ENCODE measurements at regions not wholly inside any gene's neighbourhood (a gene's known extent, or its start where the extent isn't known, plus 50 kb on each side); places are given as distances from the start of the nearest gene placed in this dataset.

- in situ Hi-C loops (cut with MboI; ENCODE audit: low sequenced_read_pairs, unreplicated experiment): no loop called here
- TF ChIP-seq CTCF (IDR thresholded peaks at IDR 0.05; ENCODE audit: borderline replicate concordance, control extremely low read depth, extremely low read depth, insufficient read depth, missing control alignments): no peak
- no peak for DNase-seq (ENCODE audit: low spot score)
These were observed 50.3 kb upstream of the SORBS2 start for GRCh38 chr4:185862340-185862739.

DNA sequence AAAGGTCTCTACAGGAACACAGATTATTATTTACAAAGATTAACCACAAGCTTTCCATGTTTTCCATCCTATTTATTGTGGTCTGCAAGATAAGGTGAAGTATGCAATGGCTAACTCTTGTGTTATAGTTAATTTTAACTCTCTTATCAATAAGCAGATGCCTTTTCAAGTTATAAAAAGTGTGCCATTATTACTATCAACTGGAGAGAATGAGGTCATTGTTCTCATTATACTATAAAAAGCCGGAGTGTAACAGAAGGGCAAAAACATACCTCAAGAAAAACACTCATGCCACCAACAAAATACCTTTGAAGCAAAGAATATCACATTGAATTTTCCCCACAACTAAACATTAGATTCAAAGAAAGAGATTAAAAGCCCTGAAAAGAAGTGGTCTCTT, 52.0 kb upstream of the SORBS2 start:
- no peak for DNase-seq (ENCODE audit: low spot score)
- in situ Hi-C loops (cut with MboI; ENCODE audit: low sequenced_read_pairs, unreplicated experiment): no loop called here
- no peak for TF ChIP-seq CTCF (IDR thresholded peaks at IDR 0.05; ENCODE audit: borderline replicate concordance, control extremely low read depth, extremely low read depth, insufficient read depth, missing control alignments)

DNA sequence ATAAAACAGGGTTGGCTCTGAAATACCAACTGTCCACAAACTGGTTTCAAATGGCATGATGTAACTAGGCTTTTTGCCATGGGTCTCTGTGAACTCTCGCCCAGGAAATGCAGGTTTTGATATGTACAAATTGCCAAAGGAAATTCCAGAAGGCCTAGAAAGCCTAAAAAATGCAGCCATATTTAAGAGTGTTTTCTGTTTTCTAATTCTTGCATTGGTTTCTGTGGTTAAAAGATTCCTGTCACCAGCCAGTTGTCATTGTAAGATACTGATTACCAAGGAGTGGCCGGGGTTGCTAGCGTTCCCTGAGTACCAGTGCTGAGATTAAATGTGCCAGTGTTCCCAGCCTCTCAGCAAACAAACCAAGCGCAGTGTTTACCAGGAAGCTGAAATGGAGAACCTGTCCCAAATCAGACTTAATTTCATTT, 53.9 kb upstream of the SORBS2 start:
- DNase-seq (ENCODE audit: low spot score): no peak
- no peak for TF ChIP-seq CTCF (IDR thresholded peaks at IDR 0.05; ENCODE audit: borderline replicate concordance, control extremely low read depth, extremely low read depth, insufficient read depth, missing control alignments)
- in situ Hi-C loops (cut with MboI; ENCODE audit: low sequenced_read_pairs, unreplicated experiment): no loop called here

- DNase-seq (ENCODE audit: low spot score): no peak
- in situ Hi-C loops (cut with MboI; ENCODE audit: low sequenced_read_pairs, unreplicated experiment): no loop called here
- TF ChIP-seq CTCF (IDR thresholded peaks at IDR 0.05; ENCODE audit: borderline replicate concordance, control extremely low read depth, extremely low read depth, insufficient read depth, missing control alignments): no peak
These were observed 55.8 kb upstream of the SORBS2 start for GRCh38 chr4:185867770-185868169.

GRCh38 chr4:185868983-185869382, 57.0 kb upstream of the SORBS2 start:
- no peak for TF ChIP-seq CTCF (IDR thresholded peaks at IDR 0.05; ENCODE audit: borderline replicate concordance, control extremely low read depth, extremely low read depth, insufficient read depth, missing control alignments)
- no peak for DNase-seq (ENCODE audit: low spot score)
- in situ Hi-C loops (cut with MboI; ENCODE audit: low sequenced_read_pairs, unreplicated experiment): no loop called here

DNA sequence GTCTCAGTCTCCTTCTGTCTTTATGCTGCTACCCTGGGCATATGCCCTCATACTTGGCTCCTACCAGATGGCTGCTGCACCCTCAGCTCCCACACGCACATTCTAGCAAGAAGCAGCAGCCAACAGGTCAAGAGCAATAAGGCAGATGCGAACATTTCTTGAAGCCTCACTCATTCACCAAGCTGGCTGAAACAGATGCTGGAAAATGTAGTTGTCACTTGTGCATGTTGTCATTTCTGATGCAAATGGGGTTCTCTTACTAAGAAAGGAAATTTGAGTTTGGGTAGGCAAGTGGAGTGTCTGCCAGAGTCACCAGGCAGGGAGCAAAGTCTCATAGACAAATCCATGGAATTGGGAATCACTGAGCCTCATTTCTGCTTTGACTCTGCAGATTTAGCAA, 57.4 kb upstream of the SORBS2 start:
- DNase-seq (ENCODE audit: low spot score): no peak
- TF ChIP-seq CTCF (IDR thresholded peaks at IDR 0.05; ENCODE audit: borderline replicate concordance, control extremely low read depth, extremely low read depth, insufficient read depth, missing control alignments): no peak
- in situ Hi-C loops (cut with MboI; ENCODE audit: low sequenced_read_pairs, unreplicated experiment): no loop called here

GRCh38 chr4:185870366-185870765, 58.4 kb upstream of the SORBS2 start:
- in situ Hi-C loops (cut with MboI; ENCODE audit: low sequenced_read_pairs, unreplicated experiment): no loop called here
- DNase-seq (ENCODE audit: low spot score): no peak
- no peak for TF ChIP-seq CTCF (IDR thresholded peaks at IDR 0.05; ENCODE audit: borderline replicate concordance, control extremely low read depth, extremely low read depth, insufficient read depth, missing control alignments)

Data from GM13976 (cell line).